Astrocyte of the hippocampus (primary cell): ENCODE measurements at regions not wholly inside any gene's neighbourhood (a gene's known extent, or its start where the extent isn't known, plus 50 kb on each side); places are given as distances from the start of the nearest gene placed in this dataset.
"Not testable (repeated sequence)": the region's sequence is repeated elsewhere in the genome, so short reads cannot be mapped to it uniquely, and the experiment has no call there.

Experiments used
- DNase-seq: peaks from one replicate; pipeline ENCODE4 v3.0.0; 2011; ENCODE audit warnings: low read depth, low spot score

DNA sequence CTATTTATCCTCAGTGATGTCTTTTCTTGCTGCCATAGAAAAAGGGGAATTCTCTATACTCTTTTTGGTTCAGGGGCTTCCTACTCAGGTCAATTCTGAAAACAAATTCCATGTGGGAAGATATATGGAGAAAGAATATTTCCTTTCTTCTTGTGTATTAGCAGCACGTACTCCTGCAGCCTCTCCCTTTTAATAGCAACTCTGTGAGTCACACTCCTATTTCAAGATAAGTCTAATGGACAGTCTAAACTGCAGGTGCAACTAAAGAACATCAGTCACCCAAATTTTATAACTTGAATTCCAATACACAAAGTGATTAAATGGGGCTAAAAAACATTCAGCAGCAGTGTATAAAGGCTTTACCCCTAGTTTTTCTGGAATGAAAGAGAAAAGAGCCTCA is 942.2 kb downstream of the CNTNAP5 start:
- DNase-seq: no peak

GRCh38 chr2:124970030-124970429 is 944.9 kb downstream of the CNTNAP5 start:
- no peak for DNase-seq

- DNase-seq: peak; percentile 62
Observed at GRCh38 chr2:124973396-124973795, 948.3 kb downstream of the CNTNAP5 start.

- DNase-seq: no peak
Observed at GRCh38 chr2:124975224-124975623, 950.1 kb downstream of the CNTNAP5 start.

- no peak for DNase-seq
Observed at GRCh38 chr2:124975648-124976047, 950.6 kb downstream of the CNTNAP5 start.

DNA sequence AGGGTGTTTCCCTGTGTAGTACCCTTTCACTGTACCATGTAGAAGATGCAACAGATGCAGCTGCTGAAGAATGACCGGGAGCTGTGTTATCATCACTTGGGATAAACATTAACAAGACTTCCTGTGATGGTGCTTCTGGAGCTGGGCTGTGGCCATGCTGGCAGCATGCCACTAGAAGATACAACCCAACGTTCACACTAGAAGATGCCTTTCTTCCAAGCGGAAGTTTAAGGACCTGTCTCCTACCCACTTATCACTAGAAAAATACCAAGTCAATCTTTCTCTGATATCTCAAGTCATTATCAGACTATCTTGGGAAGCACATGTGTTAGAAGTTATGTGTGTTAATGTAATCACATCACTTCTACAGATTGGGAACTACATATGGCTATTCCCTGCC is 953.5 kb downstream of the CNTNAP5 start:
- DNase-seq: no peak

- DNase-seq: peak; percentile 74
Observed at GRCh38 chr2:124983595-124983994, 958.5 kb downstream of the CNTNAP5 start.

DNA sequence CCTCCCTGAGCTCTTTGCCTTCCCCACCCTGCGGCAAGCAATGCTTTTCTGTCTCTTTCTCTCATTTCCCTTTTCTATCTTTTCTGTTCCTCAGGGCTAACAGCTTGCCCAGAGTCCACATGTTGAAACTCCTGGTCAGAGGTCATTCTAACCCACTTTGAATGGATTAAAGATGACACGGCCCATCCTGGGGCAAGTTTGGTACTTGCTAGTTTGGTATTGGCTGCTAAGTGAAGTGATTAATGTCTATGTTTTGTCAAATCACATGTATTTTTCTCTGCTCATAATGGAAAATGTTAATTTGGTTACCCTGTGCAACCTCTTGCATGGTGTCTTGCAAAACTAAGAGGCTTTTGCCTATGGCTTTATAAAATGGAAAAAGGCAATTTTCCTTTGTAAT is 960.2 kb downstream of the CNTNAP5 start:
- DNase-seq: no peak

DNA sequence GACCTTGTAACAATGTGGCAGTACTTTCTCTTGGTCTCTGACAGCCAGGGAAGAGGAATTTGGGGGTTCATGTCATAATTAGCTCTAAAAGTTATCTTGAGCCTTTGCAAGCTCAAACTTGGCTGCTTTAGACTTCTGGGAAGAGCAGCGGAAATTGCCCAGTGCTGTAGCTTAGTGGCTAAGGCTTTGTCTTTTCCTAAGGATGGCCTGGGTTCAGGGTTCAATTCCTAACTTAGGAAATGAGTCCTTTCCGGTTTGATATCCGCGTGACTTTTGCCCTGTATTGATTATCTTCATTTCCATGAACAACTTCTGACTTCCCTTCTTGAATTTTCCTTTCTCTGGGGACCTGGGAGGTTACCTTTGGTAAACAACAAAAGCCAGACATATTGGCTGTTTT is 961.0 kb downstream of the CNTNAP5 start:
- DNase-seq: no peak

DNA sequence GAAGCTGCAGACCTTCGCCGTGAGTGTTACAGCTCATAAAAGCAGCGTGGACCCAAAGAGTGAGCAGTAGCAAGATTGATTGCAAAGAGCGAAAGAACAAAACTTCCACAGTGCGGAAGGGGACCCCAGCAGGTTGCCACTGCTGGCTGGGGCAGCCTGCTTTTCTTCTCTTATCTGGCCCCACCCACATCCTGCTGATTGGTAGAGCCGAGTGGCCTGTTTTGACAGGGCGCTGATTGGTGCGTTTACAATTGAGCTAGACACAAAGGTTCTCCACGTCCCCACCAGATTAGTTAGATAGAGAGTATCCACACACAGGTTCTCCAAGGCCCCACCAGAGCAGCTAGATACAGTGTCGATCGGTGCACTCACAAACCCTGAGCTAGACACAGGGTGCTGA is 961.8 kb downstream of the CNTNAP5 start:
- DNase-seq: not testable (repeated sequence)

DNA sequence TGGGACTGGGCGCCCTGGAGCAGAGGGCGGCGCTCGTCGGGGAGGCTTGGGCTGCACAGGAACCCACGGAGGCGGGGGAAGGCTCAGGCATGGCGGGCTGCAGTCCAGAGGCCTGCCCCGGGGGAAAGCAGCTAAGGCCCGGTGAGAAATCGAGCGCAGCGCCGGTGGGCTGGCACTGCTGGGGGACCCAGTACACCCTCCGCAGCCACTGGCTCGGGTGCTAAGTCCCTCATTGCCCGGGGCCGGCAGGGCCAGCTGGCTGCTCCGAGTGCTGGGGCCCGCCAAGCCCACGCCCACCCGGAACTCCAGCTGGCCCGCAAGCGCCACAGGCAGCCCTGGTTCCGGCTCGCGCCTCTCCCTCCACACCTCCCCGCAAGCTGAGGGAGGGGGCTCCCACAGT is 962.3 kb downstream of the CNTNAP5 start:
- DNase-seq: not testable (repeated sequence)

DNA sequence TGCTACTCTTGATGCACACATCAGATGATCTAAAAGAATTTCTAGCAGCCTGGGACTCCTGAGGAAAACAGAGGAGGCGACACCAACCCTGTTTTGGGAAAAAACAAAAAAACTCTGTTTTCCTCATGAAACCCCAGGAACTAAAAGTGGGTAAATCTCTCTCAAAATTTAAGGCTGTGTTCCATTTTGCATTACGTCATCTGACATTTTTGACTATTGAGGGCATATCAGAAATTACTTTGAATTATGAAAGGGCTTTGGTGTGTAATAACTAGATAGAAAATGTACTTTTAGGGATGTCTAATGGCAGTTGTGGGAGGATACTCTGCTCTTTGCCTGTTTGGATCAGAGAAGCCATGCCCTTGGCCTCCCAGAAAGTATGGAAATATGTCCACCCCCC is 963.0 kb downstream of the CNTNAP5 start:
- no peak for DNase-seq

- DNase-seq: no peak
Observed at GRCh38 chr2:124988794-124989193, 963.7 kb downstream of the CNTNAP5 start.

DNA sequence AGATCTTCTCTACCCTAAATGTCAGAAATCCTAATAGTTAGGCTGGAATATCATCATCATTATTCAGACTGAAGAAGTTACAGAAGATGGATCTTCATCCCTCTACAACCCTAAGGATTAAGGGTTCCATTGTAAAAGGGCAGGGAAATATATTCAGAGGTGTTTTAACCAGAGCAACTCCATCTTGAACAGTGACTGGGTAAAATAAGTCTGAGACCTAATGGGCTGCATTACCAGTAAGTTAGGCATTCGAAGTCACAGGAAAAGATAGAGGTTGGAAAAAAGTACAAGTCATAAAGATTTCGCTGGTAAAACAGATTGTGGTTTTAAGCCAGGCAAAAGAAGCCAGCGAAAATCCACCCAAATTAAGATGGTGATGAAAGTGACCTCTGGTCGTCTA is 968.7 kb downstream of the CNTNAP5 start:
- no peak for DNase-seq

- DNase-seq: no peak
Observed at GRCh38 chr2:124995185-124995912, 970.3 kb downstream of the CNTNAP5 start.

DNA sequence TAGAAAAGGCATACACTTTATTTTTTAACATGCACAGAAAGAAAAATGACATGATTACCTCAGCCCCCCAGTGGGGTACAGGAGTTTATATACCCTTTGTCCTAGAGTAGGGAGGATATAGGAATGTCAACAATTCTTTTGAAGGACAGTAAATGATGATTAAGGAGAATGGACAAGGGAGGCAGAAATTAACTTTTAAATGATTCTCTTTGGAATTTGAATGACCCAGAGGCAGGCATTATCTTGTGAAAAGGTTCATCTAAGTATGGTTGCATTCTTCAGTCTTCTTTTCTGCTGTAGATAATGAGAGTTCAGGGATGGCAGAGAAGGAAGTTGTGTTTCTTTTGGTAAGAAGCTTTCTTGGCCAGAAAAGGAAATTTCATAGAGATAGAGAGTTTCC is 971.3 kb downstream of the CNTNAP5 start:
- DNase-seq: no peak

GRCh38 chr2:124999906-125000305 is 974.8 kb downstream of the CNTNAP5 start:
- DNase-seq: no peak

GRCh38 chr2:125004106-125004800 is 979.2 kb downstream of the CNTNAP5 start:
- peak; percentile 61 for DNase-seq

- DNase-seq: no peak
Observed at GRCh38 chr2:125006676-125007075, 981.6 kb downstream of the CNTNAP5 start.

DNA sequence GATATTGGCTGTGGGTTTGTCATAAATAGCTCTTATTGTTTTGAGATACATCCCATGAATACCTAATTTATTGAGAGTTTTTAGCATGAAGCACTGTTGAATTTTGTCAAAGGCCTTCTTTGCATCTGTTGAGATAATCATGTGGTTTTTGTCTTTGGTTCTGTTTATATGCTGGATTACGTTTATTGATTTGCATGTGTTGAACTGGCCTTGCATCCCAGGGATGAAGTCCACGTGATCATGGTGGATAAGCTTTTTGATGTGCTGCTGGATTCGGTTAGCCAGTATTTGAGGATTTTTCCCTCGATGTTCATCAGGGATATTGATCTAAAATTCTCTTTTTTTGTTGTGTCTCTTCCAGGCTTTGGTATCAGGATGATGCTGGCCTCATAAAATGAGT is 1003.6 kb downstream of the CNTNAP5 start:
- not testable (repeated sequence) for DNase-seq

GRCh38 chr2:125033871-125034270 is 1008.8 kb downstream of the CNTNAP5 start:
- no peak for DNase-seq

GRCh38 chr2:125037135-125037653 is 1012.1 kb downstream of the CNTNAP5 start:
- DNase-seq: no peak

GRCh38 chr2:125041846-125042245 is 1016.8 kb downstream of the CNTNAP5 start:
- DNase-seq: no peak
